T-cell (primary cell): ENCODE measurements at regions not wholly inside any gene's neighbourhood (a gene's known extent, or its start where the extent isn't known, plus 50 kb on each side); places are given as distances from the start of the nearest gene placed in this dataset.

ENCODE experiments used
- ATAC-seq, 4 experiments: fragments of 200-7000 bp in 3 of 4; fragments of 150-1000 bp in 1 of 4; cut with Tn5 transposase; replicated peaks in 1 of 4; 1 replicate in 3 of 4; 2 replicates in 1 of 4; pipeline ENCODE4 v1.10.0; 2021; ENCODE audit warnings: moderate library complexity in 3 of 4, mild to moderate bottlenecking in 2 of 4, moderate number of reproducible peaks in 1 of 4
- CTCF ChIA-PET, 2 donors: fragments of 300-600 bp; sonication (Branson Sonifier 250); formaldehyde crosslinking; loops; one replicate each; lab custom pipeline; 2022; ENCODE audit warnings: antibody characterized with exemption in 2 of 2; lab: Charles Lee
- POLR2A ChIA-PET, 2 donors: fragments of 300-600 bp; sonication (Branson Sonifier 250); formaldehyde crosslinking; loops; one replicate each; lab custom pipeline; 2022; ENCODE audit warnings: antibody characterized with exemption in 2 of 2; lab: Charles Lee
- DNase-seq, 35 experiments: peaks; one replicate each; pipeline versions ENCODE4 v3.0.0 to v3.0.0-alpha.2; 2013 to 2023
- H3K27ac ChIP-seq: one replicate; pipeline ENCODE4 v1.5.1; 2013; ENCODE audit warnings: low read length
- H3K27me3 ChIP-seq, 2 experiments: replicated peaks in 1 of 2; 1 replicate in 1 of 2; 2 replicates in 1 of 2; pipeline versions ENCODE4 v1.6.1 to v1.7.0; 2013; ENCODE audit warnings: low read length in 1 of 2, mixed read lengths in 1 of 2; ENCODE audit not compliant: control insufficient read depth in 2 of 2, insufficient read depth in 2 of 2; ENCODE audit errors: extremely low read depth in 1 of 2
- H3K36me3 ChIP-seq, 2 donors: 1 replicate in 1 of 2; 2 replicates in 1 of 2; pipeline versions ENCODE4 v1.6.1 to v1.7.0; 2013; ENCODE audit warnings: low read length in 1 of 2; ENCODE audit not compliant: control insufficient read depth in 2 of 2, insufficient read depth in 1 of 2; ENCODE audit errors: extremely low read depth in 1 of 2
- H3K4me1 ChIP-seq, 2 experiments: 1 replicate in 1 of 2; 2 replicates in 1 of 2; pipeline versions ENCODE4 v1.6.1 to v1.7.0; 2013; ENCODE audit warnings: low read length in 2 of 2, mixed read lengths in 1 of 2; ENCODE audit not compliant: insufficient read depth in 2 of 2, control insufficient read depth in 1 of 2; ENCODE audit errors: extremely low read depth in 1 of 2
- H3K4me3 ChIP-seq, 2 donors: 1 replicate in 1 of 2; 2 replicates in 1 of 2; pipeline versions ENCODE4 v1.5.1 to v1.7.0; 2013; ENCODE audit warnings: mild to moderate bottlenecking in 2 of 2, low read length in 1 of 2, moderate library complexity in 1 of 2; ENCODE audit not compliant: control insufficient read depth in 1 of 2; ENCODE audit errors: extremely low read depth in 1 of 2
- H3K9me3 ChIP-seq: 2 replicates; pipeline ENCODE4 v1.7.0; 2013
- H3K27ac Mint-ChIP-seq, 2 donors: one replicate each; pipeline ENCODE4 v1.8.0; 2020 to 2021; ENCODE audit warnings: mild to moderate bottlenecking in 2 of 2, mixed read lengths in 2 of 2
- H3K27me3 Mint-ChIP-seq, 2 donors: one replicate each; pipeline ENCODE4 v1.8.0; 2021 to 2022; ENCODE audit warnings: mixed read lengths in 2 of 2
- H3K36me3 Mint-ChIP-seq: one replicate; pipeline ENCODE4 v1.8.0; 2021; ENCODE audit warnings: mixed read lengths
- H3K4me1 Mint-ChIP-seq, 3 donors: one replicate each; pipeline ENCODE4 v1.8.0; 2020 to 2022; ENCODE audit warnings: mixed read lengths in 3 of 3, mild to moderate bottlenecking in 1 of 3
- H3K4me3 Mint-ChIP-seq, 3 donors: one replicate each; pipeline ENCODE4 v1.8.0; 2020 to 2022; ENCODE audit warnings: mild to moderate bottlenecking in 3 of 3, mixed read lengths in 3 of 3, moderate library complexity in 3 of 3
- H3K9me3 Mint-ChIP-seq, 3 donors: one replicate each; pipeline ENCODE4 v1.8.0; 2020 to 2022; ENCODE audit warnings: mixed read lengths in 3 of 3
- WGBS: methylation state at CpG from one replicate; pipeline ENCODE4 v1.1.5; 2013; ENCODE audit warnings: missing lambda C conversion rate; ENCODE audit not compliant: insufficient coverage; 5-methylcytosine and 5-hydroxymethylcytosine counted together

DNA sequence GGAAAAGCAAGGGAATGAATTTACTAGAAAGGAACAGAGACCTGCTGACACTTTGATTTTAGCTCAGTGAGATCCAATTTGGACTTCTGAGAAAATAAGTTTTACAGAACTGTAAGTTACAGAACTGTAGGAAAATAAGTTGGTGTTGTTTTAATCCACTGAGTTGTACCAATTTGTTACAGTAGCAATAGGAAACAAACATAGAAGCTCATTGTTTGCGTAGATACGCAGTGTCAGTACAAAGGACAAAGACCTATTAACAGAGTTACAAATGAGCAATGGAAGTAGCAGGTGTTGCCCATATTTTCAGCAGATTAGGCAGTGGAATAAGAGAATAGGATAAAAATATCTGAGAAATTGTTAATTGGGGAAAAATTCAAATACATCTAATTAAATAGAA is 385.8 kb upstream of the CNTN6 start:
- H3K4me3 Mint-ChIP-seq, result no peak overlapping the region
- no CpG with 5 or more reads among the region's 2 CpGs for WGBS

DNA sequence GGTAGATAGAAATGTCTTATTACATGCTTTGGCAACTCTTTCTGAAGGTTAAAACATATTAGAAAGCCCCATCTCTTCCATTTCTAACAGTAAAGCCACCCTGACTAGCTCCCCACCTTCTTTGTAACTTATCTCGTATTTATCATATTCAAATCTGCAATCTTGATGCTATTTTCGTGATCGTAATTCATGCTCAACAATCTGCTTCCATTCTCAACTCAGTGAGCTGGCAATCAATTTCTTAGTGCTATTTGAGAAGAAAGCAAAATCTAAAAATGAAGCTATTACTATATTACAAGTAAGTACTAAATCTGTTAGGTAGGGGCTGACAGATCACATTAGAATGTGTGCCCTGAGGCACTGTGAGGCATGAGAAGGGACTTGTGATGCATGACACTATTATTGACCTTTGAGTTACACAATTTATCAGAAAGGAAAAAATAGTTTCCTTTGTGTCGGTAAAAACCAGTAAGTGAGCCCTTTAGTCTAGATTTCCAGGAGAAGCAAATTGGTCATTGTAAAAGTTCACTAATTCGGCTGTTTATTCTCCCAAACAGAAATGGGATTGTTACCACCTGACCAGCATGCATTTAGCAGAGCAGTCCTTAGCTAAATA is 379.7 kb upstream of the CNTN6 start:
- Mint-ChIP-seq H3K27me3 (no peaks in the 10 kb centered on the region), H3K36me3 (no peaks in the 10 kb centered on the region), H3K4me1 (no peaks in the 10 kb centered on the region), H3K27ac (no peak overlapping the region), H3K9me3 (peaks cover 5 to 19% (median 11%) of the 10 kb centered on the region in 3 donors), H3K4me3 (no peak overlapping the region)
- Histone ChIP-seq H3K36me3 (no peaks in the 10 kb centered on the region), H3K27me3 (no peaks in the 10 kb centered on the region), H3K9me3 (no peaks in the 10 kb centered on the region), H3K4me3 (no peak overlapping the region), H3K27ac (no peak overlapping the region), H3K4me1 (no peaks in the 10 kb centered on the region)
- no peak for ATAC-seq
- DNase-seq, result no peak
- WGBS, result 100% methylated on average over 1 of the region's 5 CpGs
- ChIA-PET POLR2A (no interaction called here), CTCF (no interaction called here)

More for the DNA sequence above, 385.8 kb upstream of the CNTN6 start:
- H3K4me1 ChIP-seq, result no peaks in the 10 kb centered on the region
- no peaks in the 10 kb centered on the region for H3K27me3 Mint-ChIP-seq
- H3K27ac Mint-ChIP-seq, result no peak overlapping the region
- H3K36me3 ChIP-seq, result no peaks in the 10 kb centered on the region
- DNase-seq (no peak), ATAC-seq (no peak)
- H3K9me3 Mint-ChIP-seq, result peaks cover 4 to 30% (median 5%) of the 10 kb centered on the region in 3 donors
- H3K4me1 Mint-ChIP-seq, result no peaks in the 10 kb centered on the region
- H3K36me3 Mint-ChIP-seq, result no peaks in the 10 kb centered on the region
- no peaks in the 10 kb centered on the region for H3K27me3 ChIP-seq
- H3K4me3 ChIP-seq, result no peak overlapping the region
- CTCF ChIA-PET, result no interaction called here
- H3K9me3 ChIP-seq, result no peaks in the 10 kb centered on the region
- no peak overlapping the region for H3K27ac ChIP-seq
- POLR2A ChIA-PET, result no interaction called here

- Mint-ChIP-seq H3K27ac (no peak overlapping the region), H3K27me3 (no peaks in the 10 kb centered on the region), H3K9me3 (peaks cover 10 to 19% (median 12%) of the 10 kb centered on the region in 3 donors), H3K4me3 (no peak overlapping the region), H3K4me1 (no peaks in the 10 kb centered on the region), H3K36me3 (no peaks in the 10 kb centered on the region)
- H3K27me3 ChIP-seq, result no peaks in the 10 kb centered on the region
- no peak overlapping the region for H3K4me3 ChIP-seq
- no peaks in the 10 kb centered on the region for H3K36me3 ChIP-seq
- H3K9me3 ChIP-seq, result no peaks in the 10 kb centered on the region
- H3K4me1 ChIP-seq, result no peaks in the 10 kb centered on the region
- no peak for DNase-seq
- ChIA-PET POLR2A (no interaction called here), CTCF (interaction anchor here in 1 of 2 donors (0.7 kb wide), 1 partner anchor 9 kb away, joined by 3 read pairs; no protein-coding TSS in a partner anchor)
- 100% methylated on average over 1 of the region's 5 CpGs for WGBS
- no peak for ATAC-seq
- H3K27ac ChIP-seq, result no peak overlapping the region
Measured at GRCh38 chr3:713947-714620, 378.7 kb upstream of the CNTN6 start.

DNA sequence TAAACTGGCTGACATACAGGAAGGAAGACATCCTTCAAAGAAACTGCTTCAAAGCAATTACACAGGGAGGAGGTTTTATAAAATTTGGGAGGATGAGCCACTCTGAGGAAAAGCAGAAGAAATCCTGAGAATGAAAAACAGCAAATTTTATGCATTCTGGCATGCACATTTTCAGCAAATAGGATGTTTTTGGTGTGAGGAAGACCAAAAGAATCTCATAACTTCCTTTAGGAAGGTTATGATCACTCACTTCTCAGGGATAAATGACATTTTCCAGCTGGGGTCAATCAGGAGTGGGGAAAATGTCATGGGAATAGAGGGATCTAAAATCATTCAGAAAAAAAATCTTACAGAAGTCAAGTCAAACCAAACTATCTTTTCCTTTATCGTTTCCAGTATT is 371.7 kb upstream of the CNTN6 start:
- no peaks in the 10 kb centered on the region for H3K27me3 Mint-ChIP-seq
- Histone ChIP-seq H3K27me3 (no peaks in the 10 kb centered on the region), H3K36me3 (no peaks in the 10 kb centered on the region), H3K4me3 (no peak overlapping the region), H3K4me1 (no peaks in the 10 kb centered on the region), H3K27ac (no peak overlapping the region), H3K9me3 (no peaks in the 10 kb centered on the region)
- no peak for ATAC-seq
- no peaks in the 10 kb centered on the region for H3K36me3 Mint-ChIP-seq
- ChIA-PET POLR2A (no interaction called here), CTCF (no interaction called here)
- H3K27ac Mint-ChIP-seq, result no peak overlapping the region
- DNase-seq, result no peak
- no CpG with 5 or more reads among the region's 1 CpG for WGBS
- H3K4me1 Mint-ChIP-seq, result no peaks in the 10 kb centered on the region
- no peak overlapping the region for H3K4me3 Mint-ChIP-seq
- H3K9me3 Mint-ChIP-seq, result peaks cover 14 to 31% (median 16%) of the 10 kb centered on the region in 3 donors

GRCh38 chr3:732326-732928 is 360.4 kb upstream of the CNTN6 start:
- no peaks in the 10 kb centered on the region for H3K36me3 Mint-ChIP-seq
- no peak overlapping the region for H3K4me3 ChIP-seq
- DNase-seq (no peak), ATAC-seq (no peak)
- no peak overlapping the region for H3K27ac ChIP-seq
- no peaks in the 10 kb centered on the region for H3K27me3 Mint-ChIP-seq
- CTCF ChIA-PET, result no interaction called here
- no peak overlapping the region for H3K4me3 Mint-ChIP-seq
- H3K9me3 ChIP-seq, result no peaks in the 10 kb centered on the region
- WGBS, result 100% methylated on average over 1 of the region's 3 CpGs
- H3K4me1 ChIP-seq, result no peaks in the 10 kb centered on the region
- H3K4me1 Mint-ChIP-seq, result no peaks in the 10 kb centered on the region
- H3K9me3 Mint-ChIP-seq, result peaks cover 13 to 17% (median 13%) of the 10 kb centered on the region in 3 donors
- no peaks in the 10 kb centered on the region for H3K36me3 ChIP-seq
- no peaks in the 10 kb centered on the region for H3K27me3 ChIP-seq
- H3K27ac Mint-ChIP-seq, result no peak overlapping the region
- POLR2A ChIA-PET, result no interaction called here

GRCh38 chr3:733313-733712 is 359.5 kb upstream of the CNTN6 start:
- H3K4me3 Mint-ChIP-seq, result no peak overlapping the region
- no CpG with 5 or more reads among the region's 4 CpGs for WGBS
- no peaks in the 10 kb centered on the region for H3K4me1 ChIP-seq
- no peaks in the 10 kb centered on the region for H3K36me3 ChIP-seq
- H3K36me3 Mint-ChIP-seq, result no peaks in the 10 kb centered on the region
- no peaks in the 10 kb centered on the region for H3K9me3 ChIP-seq
- peaks cover 13 to 18% (median 16%) of the 10 kb centered on the region in 3 donors for H3K9me3 Mint-ChIP-seq
- no peak overlapping the region for H3K27ac ChIP-seq
- ChIA-PET CTCF (no interaction called here), POLR2A (no interaction called here)
- ATAC-seq (no peak), DNase-seq (no peak)
- no peak overlapping the region for H3K4me3 ChIP-seq
- no peaks in the 10 kb centered on the region for H3K4me1 Mint-ChIP-seq
- H3K27me3 Mint-ChIP-seq, result no peaks in the 10 kb centered on the region
- H3K27me3 ChIP-seq, result no peaks in the 10 kb centered on the region
- H3K27ac Mint-ChIP-seq, result no peak overlapping the region
